ENCODE measurements at regions not wholly inside any gene's neighbourhood (a gene's known extent, or its start where the extent isn't known, plus 50 kb on each side); places are given as distances from the start of the nearest gene placed in this dataset.

- no peaks in the 10 kb centered on the region for H3F3A ChIP-seq (replicated peaks; ENCODE audit: low read depth)
- peaks cover 9% of the 10 kb centered on the region for H3K9me2 ChIP-seq (ENCODE audit: insufficient read depth)
- H3K4me2 ChIP-seq, result no peak overlapping the region
- no peaks in the 10 kb centered on the region for H3K27me3 ChIP-seq (ENCODE audit: insufficient read depth)
- H3K4me1 Mint-ChIP-seq, result no peaks in the 10 kb centered on the region
- no peaks in the 10 kb centered on the region for H4K20me1 ChIP-seq (replicated peaks; ENCODE audit: insufficient read depth)
- H3K27ac ChIP-seq (ENCODE audit: low read depth), result no peak overlapping the region
- H3K27ac Mint-ChIP-seq, result no peak overlapping the region
- H3K4me1 ChIP-seq (ENCODE audit: insufficient read depth), result no peaks in the 10 kb centered on the region
- no peak overlapping the region for H2AFZ ChIP-seq
- no peak for DNase-seq (ENCODE audit: low spot score)
- H3K9me3 Mint-ChIP-seq, result no peaks in the 10 kb centered on the region
- no peaks in the 10 kb centered on the region for H3K27me3 Mint-ChIP-seq (ENCODE audit: insufficient read depth, low read depth, poor library complexity)
- H3K36me3 ChIP-seq (ENCODE audit: insufficient read depth), result no peaks in the 10 kb centered on the region
- ATAC-seq, result no peak
- no peaks in the 10 kb centered on the region for H3K79me2 ChIP-seq (replicated peaks; ENCODE audit: insufficient read depth)
- H3K4me3 ChIP-seq, result no peak overlapping the region
- H3K4me3 Mint-ChIP-seq, result no peak overlapping the region
- TF ChIP-seq, protein P1, sequence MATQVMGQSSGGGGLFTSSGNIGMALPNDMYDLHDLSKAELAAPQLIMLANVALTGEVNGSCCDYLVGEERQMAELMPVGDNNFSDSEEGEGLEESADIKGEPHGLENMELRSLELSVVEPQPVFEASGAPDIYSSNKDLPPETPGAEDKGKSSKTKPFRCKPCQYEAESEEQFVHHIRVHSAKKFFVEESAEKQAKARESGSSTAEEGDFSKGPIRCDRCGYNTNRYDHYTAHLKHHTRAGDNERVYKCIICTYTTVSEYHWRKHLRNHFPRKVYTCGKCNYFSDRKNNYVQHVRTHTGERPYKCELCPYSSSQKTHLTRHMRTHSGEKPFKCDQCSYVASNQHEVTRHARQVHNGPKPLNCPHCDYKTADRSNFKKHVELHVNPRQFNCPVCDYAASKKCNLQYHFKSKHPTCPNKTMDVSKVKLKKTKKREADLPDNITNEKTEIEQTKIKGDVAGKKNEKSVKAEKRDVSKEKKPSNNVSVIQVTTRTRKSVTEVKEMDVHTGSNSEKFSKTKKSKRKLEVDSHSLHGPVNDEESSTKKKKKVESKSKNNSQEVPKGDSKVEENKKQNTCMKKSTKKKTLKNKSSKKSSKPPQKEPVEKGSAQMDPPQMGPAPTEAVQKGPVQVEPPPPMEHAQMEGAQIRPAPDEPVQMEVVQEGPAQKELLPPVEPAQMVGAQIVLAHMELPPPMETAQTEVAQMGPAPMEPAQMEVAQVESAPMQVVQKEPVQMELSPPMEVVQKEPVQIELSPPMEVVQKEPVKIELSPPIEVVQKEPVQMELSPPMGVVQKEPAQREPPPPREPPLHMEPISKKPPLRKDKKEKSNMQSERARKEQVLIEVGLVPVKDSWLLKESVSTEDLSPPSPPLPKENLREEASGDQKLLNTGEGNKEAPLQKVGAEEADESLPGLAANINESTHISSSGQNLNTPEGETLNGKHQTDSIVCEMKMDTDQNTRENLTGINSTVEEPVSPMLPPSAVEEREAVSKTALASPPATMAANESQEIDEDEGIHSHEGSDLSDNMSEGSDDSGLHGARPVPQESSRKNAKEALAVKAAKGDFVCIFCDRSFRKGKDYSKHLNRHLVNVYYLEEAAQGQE (IDR thresholded peaks at IDR 0.05; ENCODE audit: unreplicated experiment), result no peak
- TF ChIP-seq, protein P2, sequence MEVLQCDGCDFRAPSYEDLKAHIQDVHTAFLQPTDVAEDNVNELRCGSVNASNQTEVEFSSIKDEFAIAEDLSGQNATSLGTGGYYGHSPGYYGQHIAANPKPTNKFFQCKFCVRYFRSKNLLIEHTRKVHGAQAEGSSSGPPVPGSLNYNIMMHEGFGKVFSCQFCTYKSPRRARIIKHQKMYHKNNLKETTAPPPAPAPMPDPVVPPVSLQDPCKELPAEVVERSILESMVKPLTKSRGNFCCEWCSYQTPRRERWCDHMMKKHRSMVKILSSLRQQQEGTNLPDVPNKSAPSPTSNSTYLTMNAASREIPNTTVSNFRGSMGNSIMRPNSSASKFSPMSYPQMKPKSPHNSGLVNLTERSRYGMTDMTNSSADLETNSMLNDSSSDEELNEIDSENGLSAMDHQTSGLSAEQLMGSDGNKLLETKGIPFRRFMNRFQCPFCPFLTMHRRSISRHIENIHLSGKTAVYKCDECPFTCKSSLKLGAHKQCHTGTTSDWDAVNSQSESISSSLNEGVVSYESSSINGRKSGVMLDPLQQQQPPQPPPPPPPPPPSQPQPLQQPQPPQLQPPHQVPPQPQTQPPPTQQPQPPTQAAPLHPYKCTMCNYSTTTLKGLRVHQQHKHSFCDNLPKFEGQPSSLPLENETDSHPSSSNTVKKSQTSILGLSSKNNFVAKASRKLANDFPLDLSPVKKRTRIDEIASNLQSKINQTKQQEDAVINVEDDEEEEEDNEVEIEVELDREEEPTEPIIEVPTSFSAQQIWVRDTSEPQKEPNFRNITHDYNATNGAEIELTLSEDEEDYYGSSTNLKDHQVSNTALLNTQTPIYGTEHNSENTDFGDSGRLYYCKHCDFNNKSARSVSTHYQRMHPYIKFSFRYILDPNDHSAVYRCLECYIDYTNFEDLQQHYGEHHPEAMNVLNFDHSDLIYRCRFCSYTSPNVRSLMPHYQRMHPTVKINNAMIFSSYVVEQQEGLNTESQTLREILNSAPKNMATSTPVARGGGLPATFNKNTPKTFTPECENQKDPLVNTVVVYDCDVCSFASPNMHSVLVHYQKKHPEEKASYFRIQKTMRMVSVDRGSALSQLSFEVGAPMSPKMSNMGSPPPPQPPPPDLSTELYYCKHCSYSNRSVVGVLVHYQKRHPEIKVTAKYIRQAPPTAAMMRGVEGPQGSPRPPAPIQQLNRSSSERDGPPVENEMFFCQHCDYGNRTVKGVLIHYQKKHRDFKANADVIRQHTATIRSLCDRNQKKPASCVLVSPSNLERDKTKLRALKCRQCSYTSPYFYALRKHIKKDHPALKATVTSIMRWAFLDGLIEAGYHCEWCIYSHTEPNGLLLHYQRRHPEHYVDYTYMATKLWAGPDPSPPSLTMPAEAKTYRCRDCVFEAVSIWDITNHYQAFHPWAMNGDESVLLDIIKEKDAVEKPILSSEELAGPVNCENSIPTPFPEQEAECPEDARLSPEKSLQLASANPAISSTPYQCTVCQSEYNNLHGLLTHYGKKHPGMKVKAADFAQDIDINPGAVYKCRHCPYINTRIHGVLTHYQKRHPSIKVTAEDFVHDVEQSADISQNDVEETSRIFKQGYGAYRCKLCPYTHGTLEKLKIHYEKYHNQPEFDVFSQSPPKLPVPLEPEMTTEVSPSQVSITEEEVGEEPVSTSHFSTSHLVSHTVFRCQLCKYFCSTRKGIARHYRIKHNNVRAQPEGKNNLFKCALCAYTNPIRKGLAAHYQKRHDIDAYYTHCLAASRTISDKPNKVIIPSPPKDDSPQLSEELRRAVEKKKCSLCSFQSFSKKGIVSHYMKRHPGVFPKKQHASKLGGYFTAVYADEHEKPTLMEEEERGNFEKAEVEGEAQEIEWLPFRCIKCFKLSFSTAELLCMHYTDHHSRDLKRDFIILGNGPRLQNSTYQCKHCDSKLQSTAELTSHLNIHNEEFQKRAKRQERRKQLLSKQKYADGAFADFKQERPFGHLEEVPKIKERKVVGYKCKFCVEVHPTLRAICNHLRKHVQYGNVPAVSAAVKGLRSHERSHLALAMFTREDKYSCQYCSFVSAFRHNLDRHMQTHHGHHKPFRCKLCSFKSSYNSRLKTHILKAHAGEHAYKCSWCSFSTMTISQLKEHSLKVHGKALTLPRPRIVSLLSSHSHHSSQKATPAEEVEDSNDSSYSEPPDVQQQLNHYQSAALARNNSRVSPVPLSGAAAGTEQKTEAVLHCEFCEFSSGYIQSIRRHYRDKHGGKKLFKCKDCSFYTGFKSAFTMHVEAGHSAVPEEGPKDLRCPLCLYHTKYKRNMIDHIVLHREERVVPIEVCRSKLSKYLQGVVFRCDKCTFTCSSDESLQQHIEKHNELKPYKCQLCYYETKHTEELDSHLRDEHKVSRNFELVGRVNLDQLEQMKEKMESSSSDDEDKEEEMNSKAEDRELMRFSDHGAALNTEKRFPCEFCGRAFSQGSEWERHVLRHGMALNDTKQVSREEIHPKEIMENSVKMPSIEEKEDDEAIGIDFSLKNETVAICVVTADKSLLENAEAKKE (CRISPR knock-in tag; IDR thresholded peaks at IDR 0.05), result no peak
- TF ChIP-seq ZNF331 (CRISPR knock-in tag; IDR thresholded peaks at IDR 0.05; ENCODE audit: low read depth) (no peak), STAT1 (IDR thresholded peaks at IDR 0.05; ENCODE audit: unreplicated experiment) (no peak), ETS1 (IDR thresholded peaks at IDR 0.05) (no peak), JUNB (IDR thresholded peaks at IDR 0.05; ENCODE audit: unreplicated experiment) (no peak), POLR2AphosphoS5 (IDR thresholded peaks at IDR 0.05; ENCODE audit: low read depth) (no peak), EZH2 (IDR thresholded peaks at IDR 0.05; ENCODE audit: low read depth, unreplicated experiment) (no peak), CREB1 (CRISPR knock-in tag; IDR thresholded peaks at IDR 0.05; ENCODE audit: low read depth) (no peak), EZH2phosphoT487 (IDR thresholded peaks at IDR 0.05; ENCODE audit: unreplicated experiment) (no peak)
- no peaks in the 10 kb centered on the region for H3K36me3 Mint-ChIP-seq (ENCODE audit: low read depth)
Measured at GRCh38 chr14:85061256-85061655, 468.7 kb upstream of the FLRT2 start.

Measured in GM23338 (cell line).